GM12878 (cell line): ENCODE measurements at regions not wholly inside any gene's neighbourhood (a gene's known extent, or its start where the extent isn't known, plus 50 kb on each side); places are given as distances from the start of the nearest gene placed in this dataset.

Experiments
- ATAC-seq: fragments of 200-7000 bp; cut with Tn5 transposase; 3 replicates; pipeline ENCODE4 v1.9.1; 2020; ENCODE audit warnings: mild to moderate bottlenecking, moderate library complexity
- BruUV-seq: library from RNA; stranded (reverse); fragments of 400-500 nt; replicated peaks from 2 replicates; lab custom pipeline; 2021; lab: Mats Ljungman, UMichigan
- CTCF ChIA-PET: fragments of 300-600 bp; sonication (Branson Sonifier 250); formaldehyde crosslinking; extraction: SDS; loops from one replicate; lab custom pipeline; 2021; ENCODE audit warnings: inconsistent platforms; lab: Yijun Ruan, JAX
- POLR2A ChIA-PET: fragments of 350-600 bp; formaldehyde crosslinking; extraction: SDS; loops from one replicate; lab custom pipeline; 2021; ENCODE audit warnings: inconsistent platforms; lab: Charles Lee
- RAD21 ChIA-PET: fragments of 300-600 bp; sonication (Branson Sonifier 250); formaldehyde crosslinking; loops from one replicate; lab custom pipeline; 2023; ENCODE audit warnings: antibody characterized with exemption; ENCODE audit not compliant: unreplicated experiment; lab: Charles Lee
- SMC1A ChIA-PET: fragments of 300-600 bp; sonication (Branson Sonifier 250); formaldehyde crosslinking; loops from one replicate; lab custom pipeline; 2023; ENCODE audit not compliant: unreplicated experiment, uncharacterized antibody; lab: Charles Lee
- DNase-seq: peaks from one replicate; pipeline ENCODE4 v3.0.0-alpha.2; 2011; ENCODE audit warnings: low read depth, low spot score
- FAIRE-seq: peaks from 3 replicates; lab custom pipeline; 2011; peaks lifted over from hg19 to GRCh38; lab: Jason Lieb, UNC
- H2AFZ ChIP-seq: 2 replicates; pipeline ENCODE4 v1.6.0; 2011; ENCODE audit warnings: low read depth, low read length, control low read depth; ENCODE audit not compliant: control insufficient read depth
- H3K27ac ChIP-seq: 2 replicates; pipeline ENCODE4 v1.5.1; 2011; ENCODE audit warnings: control low read depth; ENCODE audit not compliant: control insufficient read depth, insufficient read depth
- H3K27me3 ChIP-seq, 2 experiments: replicated peaks in 1 of 2; 2 replicates each; pipeline versions ENCODE4 v1.6.0 to v1.6.1; 2011; ENCODE audit warnings: low read length in 1 of 2; ENCODE audit not compliant: control insufficient read depth in 2 of 2, insufficient read depth in 2 of 2
- H3K36me3 ChIP-seq, 2 experiments: 2 replicates each; pipeline ENCODE4 v1.5.1; 2011; ENCODE audit warnings: low read length in 1 of 2; ENCODE audit not compliant: control insufficient read depth in 2 of 2, insufficient read depth in 2 of 2
- H3K4me1 ChIP-seq: 2 replicates; pipeline ENCODE4 v1.6.1; 2011; ENCODE audit warnings: mild to moderate bottlenecking, low read length, moderate library complexity, mixed read lengths; ENCODE audit not compliant: control insufficient read depth, insufficient read depth
- H3K4me2 ChIP-seq: 2 replicates; pipeline ENCODE4 v1.6.0; 2011; ENCODE audit warnings: control low read depth; ENCODE audit not compliant: control insufficient read depth, insufficient read depth
- H3K4me3 ChIP-seq: fragments of 200-600 bp; sonication (generic); 2 replicates; pipeline ENCODE4 v1.5.1; 2016
- H3K79me2 ChIP-seq: 2 replicates; pipeline ENCODE4 v1.6.0; 2011; ENCODE audit warnings: low read length; ENCODE audit not compliant: control insufficient read depth, insufficient read depth
- H3K9ac ChIP-seq: 2 replicates; pipeline ENCODE4 v1.8.0; 2011; ENCODE audit warnings: low read length, control low read depth, mixed read lengths; ENCODE audit not compliant: control insufficient read depth, insufficient read depth
- H3K9me3 ChIP-seq: replicated peaks from 3 replicates; pipeline ENCODE4 v1.5.1; 2011; ENCODE audit warnings: mild to moderate bottlenecking, low read length; ENCODE audit not compliant: control insufficient read depth, insufficient read depth
- H4K20me1 ChIP-seq: 2 replicates; pipeline ENCODE4 v1.6.0; 2011; ENCODE audit not compliant: control insufficient read depth, insufficient read depth
- CBX3 ChIP-seq: fragments of 200-600 bp; sonication (generic); IDR thresholded peaks from 2 replicates; pipeline ENCODE4 v1.6.1; 2016; ENCODE audit warnings: low read depth, borderline replicate concordance
- KAT2A ChIP-seq: conservative IDR thresholded peaks from 2 replicates; pipeline ENCODE4 v1.6.1; 2011; ENCODE audit warnings: low read depth, low read length; ENCODE audit not compliant: control insufficient read depth
- SIX5 ChIP-seq: IDR thresholded peaks from 2 replicates; pipeline ENCODE4 v1.6.1; 2011; ENCODE audit warnings: mild to moderate bottlenecking, low read depth, low read length, moderate library complexity; ENCODE audit not compliant: severe bottlenecking
- TCF7 ChIP-seq: IDR thresholded peaks from 2 replicates; pipeline ENCODE4 v1.6.1; 2014; ENCODE audit warnings: antibody characterized with exemption, borderline replicate concordance
- WGBS: methylation state at CpG from one replicate; pipeline ENCODE4 v1.1.6; 2016; ENCODE audit warnings: low lambda C conversion rate; ENCODE audit not compliant: insufficient replicate concordance, insufficient coverage; ENCODE audit errors: missing lambda C conversion rate; 5-methylcytosine and 5-hydroxymethylcytosine counted together
- in situ Hi-C: fragments of 300-500 bp; cut with MboI; formaldehyde crosslinking; loops from 9 replicates; pipeline ENCODE4 v1.14.3; 2018; ENCODE audit warnings: mixed read lengths
- intact Hi-C: fragments of 100-400 bp; cut with micrococcal nuclease; formaldehyde crosslinking; loops from one replicate; pipeline ENCODE4 v1.14.2; 2022; ENCODE audit not compliant: unreplicated experiment
- TF ChIP-seq, protein P1 (sequence below): fragments of 450-650 bp; IDR thresholded peaks from 2 replicates; pipeline ENCODE4 v1.6.1; 2017; ENCODE audit warnings: mild to moderate bottlenecking
- TF ChIP-seq, protein P2 (sequence below): fragments of 150-350 bp; IDR thresholded peaks from 2 replicates; pipeline ENCODE4 v1.6.1; 2014; ENCODE audit warnings: mild to moderate bottlenecking, low read depth, low read length
- TF ChIP-seq, protein P3 (sequence below): fragments of 450-650 bp; IDR thresholded peaks from 2 replicates; pipeline ENCODE4 v1.6.1; 2017; ENCODE audit warnings: mild to moderate bottlenecking, moderate library complexity

DNA sequence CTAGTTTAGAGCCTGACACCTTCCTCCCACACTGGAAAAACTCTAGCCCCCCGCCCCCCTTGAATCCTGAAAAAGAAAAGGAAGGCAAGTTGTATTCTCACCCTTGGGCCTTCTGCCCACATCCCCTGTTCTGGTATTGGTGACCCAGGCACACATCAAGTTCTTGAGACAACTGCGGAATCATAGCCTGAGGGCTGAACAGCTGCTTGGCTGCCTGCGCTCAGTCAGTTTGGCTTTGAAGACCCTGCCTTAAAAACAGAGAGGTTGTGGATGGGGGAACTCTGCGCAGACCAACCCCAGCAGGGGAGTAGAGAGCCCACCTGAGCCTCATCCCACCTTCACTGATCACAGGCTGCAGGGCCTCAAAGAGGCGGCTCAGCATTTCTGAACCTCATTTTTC, 229.2 kb downstream of the ANAPC1 start:
- DNase-seq = no peak
- 49% methylated on average over 5 of the region's 5 CpGs for WGBS

More for the DNA sequence above, 229.2 kb downstream of the ANAPC1 start:
- Histone ChIP-seq H3K36me3 (no peaks in the 10 kb centered on the region), H3K27ac (no peak overlapping the region), H3K4me3 (no peak overlapping the region), H3K4me1 (no peaks in the 10 kb centered on the region), H4K20me1 (no peaks in the 10 kb centered on the region), H3K79me2 (no peaks in the 10 kb centered on the region), H2AFZ (no peak overlapping the region), H3K27me3 (no peaks in the 10 kb centered on the region; a peak in 2 of 4 replicates), H3K9ac (no peak overlapping the region), H3K9me3 (peaks cover 2% of the 10 kb centered on the region; the same call in 2 of the 3 replicates), H3K4me2 (no peak overlapping the region)
- ChIA-PET SMC1A (no interaction called here), RAD21 (no interaction called here), POLR2A (no interaction called here), CTCF (no interaction called here)
- FAIRE-seq = no peak
- intact Hi-C loops (no loop called here), in situ Hi-C loops (no loop called here)
- no peak for ATAC-seq
- no TSS peak for BruUV-seq
- TF ChIP-seq TCF7 (no peak), CBX3 (no peak), KAT2A (no peak), SIX5 (no peak)
- TF ChIP-seq, protein P1, sequence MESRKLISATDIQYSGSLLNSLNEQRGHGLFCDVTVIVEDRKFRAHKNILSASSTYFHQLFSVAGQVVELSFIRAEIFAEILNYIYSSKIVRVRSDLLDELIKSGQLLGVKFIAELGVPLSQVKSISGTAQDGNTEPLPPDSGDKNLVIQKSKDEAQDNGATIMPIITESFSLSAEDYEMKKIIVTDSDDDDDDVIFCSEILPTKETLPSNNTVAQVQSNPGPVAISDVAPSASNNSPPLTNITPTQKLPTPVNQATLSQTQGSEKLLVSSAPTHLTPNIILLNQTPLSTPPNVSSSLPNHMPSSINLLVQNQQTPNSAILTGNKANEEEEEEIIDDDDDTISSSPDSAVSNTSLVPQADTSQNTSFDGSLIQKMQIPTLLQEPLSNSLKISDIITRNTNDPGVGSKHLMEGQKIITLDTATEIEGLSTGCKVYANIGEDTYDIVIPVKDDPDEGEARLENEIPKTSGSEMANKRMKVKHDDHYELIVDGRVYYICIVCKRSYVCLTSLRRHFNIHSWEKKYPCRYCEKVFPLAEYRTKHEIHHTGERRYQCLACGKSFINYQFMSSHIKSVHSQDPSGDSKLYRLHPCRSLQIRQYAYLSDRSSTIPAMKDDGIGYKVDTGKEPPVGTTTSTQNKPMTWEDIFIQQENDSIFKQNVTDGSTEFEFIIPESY = no peak
- TF ChIP-seq, protein P2, sequence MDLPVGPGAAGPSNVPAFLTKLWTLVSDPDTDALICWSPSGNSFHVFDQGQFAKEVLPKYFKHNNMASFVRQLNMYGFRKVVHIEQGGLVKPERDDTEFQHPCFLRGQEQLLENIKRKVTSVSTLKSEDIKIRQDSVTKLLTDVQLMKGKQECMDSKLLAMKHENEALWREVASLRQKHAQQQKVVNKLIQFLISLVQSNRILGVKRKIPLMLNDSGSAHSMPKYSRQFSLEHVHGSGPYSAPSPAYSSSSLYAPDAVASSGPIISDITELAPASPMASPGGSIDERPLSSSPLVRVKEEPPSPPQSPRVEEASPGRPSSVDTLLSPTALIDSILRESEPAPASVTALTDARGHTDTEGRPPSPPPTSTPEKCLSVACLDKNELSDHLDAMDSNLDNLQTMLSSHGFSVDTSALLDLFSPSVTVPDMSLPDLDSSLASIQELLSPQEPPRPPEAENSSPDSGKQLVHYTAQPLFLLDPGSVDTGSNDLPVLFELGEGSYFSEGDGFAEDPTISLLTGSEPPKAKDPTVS = no peak
- TF ChIP-seq, protein P3, sequence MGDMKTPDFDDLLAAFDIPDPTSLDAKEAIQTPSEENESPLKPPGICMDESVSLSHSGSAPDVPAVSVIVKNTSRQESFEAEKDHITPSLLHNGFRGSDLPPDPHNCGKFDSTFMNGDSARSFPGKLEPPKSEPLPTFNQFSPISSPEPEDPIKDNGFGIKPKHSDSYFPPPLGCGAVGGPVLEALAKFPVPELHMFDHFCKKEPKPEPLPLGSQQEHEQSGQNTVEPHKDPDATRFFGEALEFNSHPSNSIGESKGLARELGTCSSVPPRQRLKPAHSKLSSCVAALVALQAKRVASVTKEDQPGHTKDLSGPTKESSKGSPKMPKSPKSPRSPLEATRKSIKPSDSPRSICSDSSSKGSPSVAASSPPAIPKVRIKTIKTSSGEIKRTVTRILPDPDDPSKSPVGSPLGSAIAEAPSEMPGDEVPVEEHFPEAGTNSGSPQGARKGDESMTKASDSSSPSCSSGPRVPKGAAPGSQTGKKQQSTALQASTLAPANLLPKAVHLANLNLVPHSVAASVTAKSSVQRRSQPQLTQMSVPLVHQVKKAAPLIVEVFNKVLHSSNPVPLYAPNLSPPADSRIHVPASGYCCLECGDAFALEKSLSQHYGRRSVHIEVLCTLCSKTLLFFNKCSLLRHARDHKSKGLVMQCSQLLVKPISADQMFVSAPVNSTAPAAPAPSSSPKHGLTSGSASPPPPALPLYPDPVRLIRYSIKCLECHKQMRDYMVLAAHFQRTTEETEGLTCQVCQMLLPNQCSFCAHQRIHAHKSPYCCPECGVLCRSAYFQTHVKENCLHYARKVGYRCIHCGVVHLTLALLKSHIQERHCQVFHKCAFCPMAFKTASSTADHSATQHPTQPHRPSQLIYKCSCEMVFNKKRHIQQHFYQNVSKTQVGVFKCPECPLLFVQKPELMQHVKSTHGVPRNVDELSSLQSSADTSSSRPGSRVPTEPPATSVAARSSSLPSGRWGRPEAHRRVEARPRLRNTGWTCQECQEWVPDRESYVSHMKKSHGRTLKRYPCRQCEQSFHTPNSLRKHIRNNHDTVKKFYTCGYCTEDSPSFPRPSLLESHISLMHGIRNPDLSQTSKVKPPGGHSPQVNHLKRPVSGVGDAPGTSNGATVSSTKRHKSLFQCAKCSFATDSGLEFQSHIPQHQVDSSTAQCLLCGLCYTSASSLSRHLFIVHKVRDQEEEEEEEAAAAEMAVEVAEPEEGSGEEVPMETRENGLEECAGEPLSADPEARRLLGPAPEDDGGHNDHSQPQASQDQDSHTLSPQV = no peak
